ENCODE measurements at regions not wholly inside any gene's neighbourhood (a gene's known extent, or its start where the extent isn't known, plus 50 kb on each side); places are given as distances from the start of the nearest gene placed in this dataset.

DNA sequence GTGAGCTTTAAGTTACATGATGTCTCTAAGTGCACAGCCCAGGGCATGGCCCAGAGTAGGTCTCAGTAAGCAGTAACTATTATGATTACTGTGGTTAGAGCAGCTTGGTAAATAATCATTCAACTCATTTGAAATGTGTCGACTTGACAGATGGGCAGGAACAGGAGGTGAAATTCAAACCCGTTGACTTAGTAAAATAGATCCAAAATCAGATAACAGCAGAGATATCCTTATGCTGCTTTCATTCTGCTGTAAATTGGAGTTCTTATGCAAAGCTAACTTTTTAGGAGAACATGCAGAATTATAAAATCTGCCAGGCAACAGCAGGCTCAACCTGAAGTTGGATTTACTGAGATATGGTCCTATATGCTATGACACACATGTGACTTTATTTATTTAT, 118.7 kb upstream of the KLHL25 start:
- no peak overlapping the region for H3K4me3 ChIP-seq (ENCODE audit: insufficient read depth, low read depth, low read length)
- no peaks in the 10 kb centered on the region for H3K36me3 ChIP-seq (ENCODE audit: control insufficient read depth, insufficient read depth, low read length)
- no peak overlapping the region for H3K27ac ChIP-seq (ENCODE audit: insufficient read depth, low read depth, low read length, poor library complexity, severe bottlenecking)
- H3K9me3 ChIP-seq (ENCODE audit: control insufficient read depth, low read length): no peaks in the 10 kb centered on the region
- 88 to 93% methylated on average over 2 of the region's 2 CpGs for WGBS, 2 experiments
- no peaks in the 10 kb centered on the region for H3K27me3 ChIP-seq (ENCODE audit: control insufficient read depth, insufficient read depth, low read length, poor library complexity, severe bottlenecking)
- H3K4me1 ChIP-seq (ENCODE audit: control insufficient read depth, insufficient read depth, low read length): no peaks in the 10 kb centered on the region

DNA sequence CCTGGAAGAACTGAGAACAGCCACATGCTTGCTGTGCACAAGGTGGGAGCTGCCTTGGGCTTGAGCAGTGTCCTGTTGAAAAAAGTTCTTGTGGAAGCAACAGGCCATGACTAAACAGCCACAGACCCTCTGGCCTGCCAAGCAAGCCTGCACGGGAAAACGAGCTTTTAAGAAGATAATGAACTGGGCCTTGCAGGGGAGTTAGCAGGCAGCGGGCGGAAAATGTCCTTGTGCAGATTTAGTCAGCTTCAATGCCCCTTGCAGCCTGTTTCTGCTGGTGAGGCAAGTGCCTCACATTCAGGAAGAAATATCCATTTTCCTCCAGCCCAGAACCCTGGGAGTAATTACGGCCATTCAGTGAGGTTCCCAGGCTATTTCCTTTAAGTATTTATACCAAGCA, 126.2 kb upstream of the KLHL25 start:
- Histone ChIP-seq H3K9me3 (ENCODE audit: control insufficient read depth, low read length) (no peaks in the 10 kb centered on the region), H3K27me3 (ENCODE audit: control insufficient read depth, insufficient read depth, low read length, poor library complexity, severe bottlenecking) (no peaks in the 10 kb centered on the region), H3K36me3 (ENCODE audit: control insufficient read depth, insufficient read depth, low read length) (no peaks in the 10 kb centered on the region), H3K27ac (ENCODE audit: insufficient read depth, low read depth, low read length, poor library complexity, severe bottlenecking) (no peak overlapping the region), H3K4me3 (ENCODE audit: insufficient read depth, low read depth, low read length) (no peak overlapping the region), H3K4me1 (ENCODE audit: control insufficient read depth, insufficient read depth, low read length) (no peaks in the 10 kb centered on the region)
- WGBS, 2 experiments: 74 to 88% methylated on average over 5 of the region's 5 CpGs

DNA sequence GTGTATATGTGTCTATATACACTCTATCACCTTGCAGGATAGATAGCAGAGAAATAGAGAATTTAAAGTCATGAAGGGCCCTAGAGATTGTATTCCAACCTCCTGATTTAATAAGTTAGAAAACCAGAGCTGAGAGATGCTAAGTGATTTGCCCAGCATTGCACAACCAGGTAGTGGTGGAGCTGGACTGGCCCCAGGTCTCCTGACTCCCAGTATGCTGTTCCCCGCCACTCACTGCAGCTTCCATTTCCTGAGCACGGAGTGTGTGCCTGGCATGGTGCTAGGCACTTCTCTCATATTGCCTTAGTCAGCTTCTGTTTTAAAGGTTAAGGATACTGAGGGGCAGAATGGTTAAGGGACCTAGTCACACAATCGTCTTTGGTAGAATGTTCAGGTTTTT, 129.4 kb upstream of the KLHL25 start:
- no peaks in the 10 kb centered on the region for H3K9me3 ChIP-seq (ENCODE audit: control insufficient read depth, low read length)
- no peaks in the 10 kb centered on the region for H3K4me1 ChIP-seq (ENCODE audit: control insufficient read depth, insufficient read depth, low read length)
- H3K27ac ChIP-seq (ENCODE audit: insufficient read depth, low read depth, low read length, poor library complexity, severe bottlenecking): no peak overlapping the region
- 90 to 95% methylated on average over 3 of the region's 3 CpGs for WGBS, 2 experiments
- no peaks in the 10 kb centered on the region for H3K27me3 ChIP-seq (ENCODE audit: control insufficient read depth, insufficient read depth, low read length, poor library complexity, severe bottlenecking)
- H3K36me3 ChIP-seq (ENCODE audit: control insufficient read depth, insufficient read depth, low read length): no peaks in the 10 kb centered on the region
- no peak overlapping the region for H3K4me3 ChIP-seq (ENCODE audit: insufficient read depth, low read depth, low read length)

DNA sequence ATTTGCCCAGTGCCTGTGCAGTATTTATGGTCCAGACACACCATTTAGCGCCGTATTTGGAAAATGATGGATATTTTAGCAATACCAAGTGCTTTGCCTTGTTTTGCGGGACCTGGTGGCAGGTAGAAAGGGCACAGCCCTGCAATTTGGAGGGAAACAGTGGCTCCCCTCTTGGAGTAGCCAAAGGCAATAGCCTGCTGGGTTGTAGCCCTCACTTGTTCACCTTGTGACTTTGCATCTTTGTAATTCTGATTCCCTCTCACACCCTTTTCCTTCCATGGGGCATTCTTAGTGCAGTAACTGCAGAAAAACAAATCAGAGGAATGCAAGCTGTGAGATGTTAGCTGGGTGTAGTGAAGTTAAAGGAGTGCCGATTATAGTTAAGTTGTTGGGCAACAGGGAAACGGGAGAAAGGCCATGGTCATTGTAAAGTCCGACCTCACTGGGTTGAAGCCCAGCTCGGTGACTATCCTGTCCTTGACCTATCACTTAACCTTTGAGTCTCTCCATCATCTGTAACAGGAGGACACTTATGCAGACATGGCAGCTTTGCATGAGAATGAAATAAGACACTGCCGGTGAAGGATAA, 131.0 kb upstream of the KLHL25 start:
- H3K9me3 ChIP-seq (ENCODE audit: control insufficient read depth, low read length): no peaks in the 10 kb centered on the region
- 69 to 74% methylated on average over 8 of the region's 8 CpGs for WGBS, 2 experiments
- no peaks in the 10 kb centered on the region for H3K4me1 ChIP-seq (ENCODE audit: control insufficient read depth, insufficient read depth, low read length)
- H3K27me3 ChIP-seq (ENCODE audit: control insufficient read depth, insufficient read depth, low read length, poor library complexity, severe bottlenecking): no peaks in the 10 kb centered on the region
- H3K27ac ChIP-seq (ENCODE audit: insufficient read depth, low read depth, low read length, poor library complexity, severe bottlenecking): no peak overlapping the region
- H3K36me3 ChIP-seq (ENCODE audit: control insufficient read depth, insufficient read depth, low read length): no peaks in the 10 kb centered on the region
- H3K4me3 ChIP-seq (ENCODE audit: insufficient read depth, low read depth, low read length): no peak overlapping the region

DNA sequence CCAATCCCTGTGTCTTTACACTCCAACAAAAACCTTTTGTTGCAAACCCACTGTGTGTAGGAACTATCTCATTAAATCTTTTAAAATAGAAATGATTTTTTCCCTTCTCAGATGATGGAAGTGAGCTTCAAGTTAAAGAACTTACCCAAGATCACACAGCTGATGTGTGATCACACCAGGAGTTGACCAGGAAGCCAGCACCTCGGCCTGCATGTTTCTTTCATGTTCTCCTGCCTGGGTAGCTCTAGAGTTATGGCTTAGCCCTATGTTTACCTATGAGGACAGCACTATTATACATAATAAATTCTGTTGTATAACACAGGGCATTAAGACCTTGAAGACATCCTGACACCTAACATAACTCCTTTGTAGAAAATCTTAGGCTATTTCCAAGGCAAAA, 132.1 kb upstream of the KLHL25 start:
- Histone ChIP-seq H3K9me3 (ENCODE audit: control insufficient read depth, low read length) (no peaks in the 10 kb centered on the region), H3K27ac (ENCODE audit: insufficient read depth, low read depth, low read length, poor library complexity, severe bottlenecking) (no peak overlapping the region), H3K4me3 (ENCODE audit: insufficient read depth, low read depth, low read length) (no peak overlapping the region), H3K4me1 (ENCODE audit: control insufficient read depth, insufficient read depth, low read length) (no peaks in the 10 kb centered on the region), H3K27me3 (ENCODE audit: control insufficient read depth, insufficient read depth, low read length, poor library complexity, severe bottlenecking) (no peaks in the 10 kb centered on the region), H3K36me3 (ENCODE audit: control insufficient read depth, insufficient read depth, low read length) (no peaks in the 10 kb centered on the region)
- 79 to 100% methylated on average over 1 of the region's 1 CpG for WGBS, 2 experiments

DNA sequence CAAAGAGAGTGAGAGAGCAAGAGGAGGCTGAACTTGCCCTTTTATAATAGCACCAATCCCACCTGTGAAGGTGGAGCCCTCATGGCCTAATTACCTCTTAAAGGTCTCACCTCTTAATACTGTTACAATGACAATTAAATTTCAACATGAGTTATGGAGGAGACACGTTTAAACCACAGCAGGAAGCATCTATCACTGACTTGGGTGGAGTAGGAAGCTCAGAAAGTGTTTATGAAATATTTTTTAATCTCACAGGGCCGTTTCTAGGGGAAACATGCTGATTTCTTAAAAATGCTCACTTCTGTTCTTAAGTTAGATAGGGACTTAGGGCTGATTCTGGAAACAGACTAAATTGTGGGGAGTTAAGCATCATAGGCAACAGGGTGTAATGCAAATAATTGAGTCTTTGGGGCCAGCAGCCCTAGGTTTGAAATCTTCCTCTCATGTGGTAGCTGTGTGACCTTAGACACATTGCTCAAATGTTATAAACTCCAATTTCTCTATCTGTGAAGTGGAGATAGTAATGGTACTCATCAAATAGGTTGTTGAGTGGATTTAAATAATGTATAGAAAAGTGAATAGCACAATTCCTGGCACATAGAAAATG, 133.3 kb upstream of the KLHL25 start:
- Histone ChIP-seq H3K27me3 (ENCODE audit: control insufficient read depth, insufficient read depth, low read length, poor library complexity, severe bottlenecking) (no peaks in the 10 kb centered on the region), H3K36me3 (ENCODE audit: control insufficient read depth, insufficient read depth, low read length) (no peaks in the 10 kb centered on the region), H3K4me1 (ENCODE audit: control insufficient read depth, insufficient read depth, low read length) (no peaks in the 10 kb centered on the region), H3K4me3 (ENCODE audit: insufficient read depth, low read depth, low read length) (no peak overlapping the region), H3K9me3 (ENCODE audit: control insufficient read depth, low read length) (no peaks in the 10 kb centered on the region), H3K27ac (ENCODE audit: insufficient read depth, low read depth, low read length, poor library complexity, severe bottlenecking) (no peak overlapping the region)
- 91 to 98% methylated on average over 2 of the region's 2 CpGs for WGBS, 2 experiments

DNA sequence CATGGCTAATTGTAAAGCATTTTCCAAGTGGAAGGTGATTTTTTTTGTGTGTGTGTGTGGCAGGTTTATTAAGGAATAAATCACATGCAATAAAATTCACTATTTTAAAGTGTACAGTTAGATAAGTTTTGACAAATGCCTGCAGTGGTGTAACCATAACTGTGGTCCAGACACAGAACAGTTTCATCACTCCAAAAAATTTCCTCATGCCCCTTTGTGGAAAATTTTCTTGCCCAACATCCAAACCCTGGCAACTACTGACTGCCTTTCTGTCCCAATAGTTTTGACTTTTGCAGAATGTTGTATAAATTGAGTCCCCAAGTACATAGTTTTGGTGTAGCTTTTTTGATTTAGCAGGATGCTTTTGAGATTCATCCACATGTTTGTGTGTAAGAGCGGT, 135.1 kb upstream of the KLHL25 start:
- H3K36me3 ChIP-seq (ENCODE audit: control insufficient read depth, insufficient read depth, low read length): no peaks in the 10 kb centered on the region
- no peak overlapping the region for H3K27ac ChIP-seq (ENCODE audit: insufficient read depth, low read depth, low read length, poor library complexity, severe bottlenecking)
- H3K27me3 ChIP-seq (ENCODE audit: control insufficient read depth, insufficient read depth, low read length, poor library complexity, severe bottlenecking): no peaks in the 10 kb centered on the region
- H3K4me3 ChIP-seq (ENCODE audit: insufficient read depth, low read depth, low read length): no peak overlapping the region
- 100% methylated on average over 1 of the region's 1 CpG for WGBS, 2 experiments
- H3K4me1 ChIP-seq (ENCODE audit: control insufficient read depth, insufficient read depth, low read length): no peaks in the 10 kb centered on the region
- no peaks in the 10 kb centered on the region for H3K9me3 ChIP-seq (ENCODE audit: control insufficient read depth, low read length)

DNA sequence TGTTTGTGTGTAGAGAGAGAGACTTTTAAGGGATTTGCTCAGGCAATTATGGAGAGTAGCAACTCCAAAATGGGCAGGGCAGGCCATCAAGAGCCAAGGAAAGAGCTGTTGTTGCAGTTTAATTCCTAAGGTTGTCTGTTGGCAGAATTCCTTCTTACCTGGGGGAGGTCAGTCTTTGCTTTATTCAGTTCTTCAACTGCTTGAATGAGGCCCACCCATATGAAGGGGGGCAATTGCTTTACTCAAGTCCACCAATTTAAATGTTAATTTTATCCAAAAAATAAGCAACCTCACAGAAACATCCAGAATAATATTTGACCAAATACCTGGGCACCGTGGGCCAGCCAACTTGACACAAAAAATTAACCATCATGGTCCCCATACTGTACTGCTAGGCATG, 137.7 kb upstream of the KLHL25 start:
- H3K9me3 ChIP-seq (ENCODE audit: control insufficient read depth, low read length): no peaks in the 10 kb centered on the region
- no peak overlapping the region for H3K4me3 ChIP-seq (ENCODE audit: insufficient read depth, low read depth, low read length)
- H3K27ac ChIP-seq (ENCODE audit: insufficient read depth, low read depth, low read length, poor library complexity, severe bottlenecking): no peak overlapping the region
- WGBS, 2 experiments: 86 to 96% methylated on average over 1 of the region's 1 CpG
- H3K27me3 ChIP-seq (ENCODE audit: control insufficient read depth, insufficient read depth, low read length, poor library complexity, severe bottlenecking): no peaks in the 10 kb centered on the region
- H3K36me3 ChIP-seq (ENCODE audit: control insufficient read depth, insufficient read depth, low read length): no peaks in the 10 kb centered on the region
- no peaks in the 10 kb centered on the region for H3K4me1 ChIP-seq (ENCODE audit: control insufficient read depth, insufficient read depth, low read length)

DNA sequence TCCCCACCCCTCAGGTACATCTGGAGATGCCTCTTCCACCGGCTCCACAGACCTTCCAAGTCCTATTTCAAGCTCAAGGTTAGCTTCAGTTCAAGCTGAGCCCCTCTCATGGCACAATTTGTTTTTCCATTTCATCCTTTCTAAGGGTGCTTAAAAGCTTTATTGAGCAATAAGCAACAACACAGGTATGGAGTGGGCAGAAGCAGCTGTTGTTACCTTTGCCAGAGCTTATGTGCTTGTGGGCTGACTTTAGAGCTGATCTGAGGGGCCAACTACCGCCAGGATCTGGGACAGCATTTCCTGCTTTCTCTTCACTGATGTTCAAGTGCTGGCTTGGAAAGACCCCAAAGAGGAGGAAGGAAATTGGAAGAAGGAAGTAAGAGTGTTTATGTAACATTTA, 140.0 kb upstream of the KLHL25 start:
- Histone ChIP-seq H3K9me3 (ENCODE audit: control insufficient read depth, low read length) (no peaks in the 10 kb centered on the region), H3K27ac (ENCODE audit: insufficient read depth, low read depth, low read length, poor library complexity, severe bottlenecking) (no peak overlapping the region), H3K4me1 (ENCODE audit: control insufficient read depth, insufficient read depth, low read length) (no peaks in the 10 kb centered on the region), H3K36me3 (ENCODE audit: control insufficient read depth, insufficient read depth, low read length) (no peaks in the 10 kb centered on the region), H3K27me3 (ENCODE audit: control insufficient read depth, insufficient read depth, low read length, poor library complexity, severe bottlenecking) (no peaks in the 10 kb centered on the region), H3K4me3 (ENCODE audit: insufficient read depth, low read depth, low read length) (no peak overlapping the region)
- WGBS, 2 experiments: 61 to 65% methylated on average over 2 of the region's 2 CpGs

DNA sequence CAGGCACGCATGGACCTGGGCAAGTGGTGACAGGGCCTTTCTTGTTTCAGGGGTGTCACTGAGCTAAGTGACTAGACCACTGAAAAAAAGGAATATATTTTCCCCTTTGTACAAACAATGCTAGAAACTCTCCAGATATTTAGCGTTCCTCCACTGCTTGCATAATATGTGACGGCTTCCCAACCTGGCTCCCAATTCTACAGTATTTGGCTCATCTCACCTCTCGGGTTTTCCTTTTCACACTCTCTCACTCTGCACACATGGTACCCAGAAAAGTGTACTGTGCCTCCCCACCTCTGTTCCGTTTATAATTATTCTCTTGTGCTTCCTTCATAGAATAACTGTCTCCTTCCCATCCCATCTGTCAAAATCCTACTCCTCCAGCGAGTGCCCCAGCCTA, 140.5 kb upstream of the KLHL25 start:
- Histone ChIP-seq H3K27me3 (ENCODE audit: control insufficient read depth, insufficient read depth, low read length, poor library complexity, severe bottlenecking) (no peaks in the 10 kb centered on the region), H3K36me3 (ENCODE audit: control insufficient read depth, insufficient read depth, low read length) (no peaks in the 10 kb centered on the region), H3K27ac (ENCODE audit: insufficient read depth, low read depth, low read length, poor library complexity, severe bottlenecking) (no peak overlapping the region), H3K9me3 (ENCODE audit: control insufficient read depth, low read length) (no peaks in the 10 kb centered on the region), H3K4me1 (ENCODE audit: control insufficient read depth, insufficient read depth, low read length) (no peaks in the 10 kb centered on the region), H3K4me3 (ENCODE audit: insufficient read depth, low read depth, low read length) (no peak overlapping the region)
- 95 to 96% methylated on average over 6 of the region's 6 CpGs for WGBS, 2 experiments

DNA sequence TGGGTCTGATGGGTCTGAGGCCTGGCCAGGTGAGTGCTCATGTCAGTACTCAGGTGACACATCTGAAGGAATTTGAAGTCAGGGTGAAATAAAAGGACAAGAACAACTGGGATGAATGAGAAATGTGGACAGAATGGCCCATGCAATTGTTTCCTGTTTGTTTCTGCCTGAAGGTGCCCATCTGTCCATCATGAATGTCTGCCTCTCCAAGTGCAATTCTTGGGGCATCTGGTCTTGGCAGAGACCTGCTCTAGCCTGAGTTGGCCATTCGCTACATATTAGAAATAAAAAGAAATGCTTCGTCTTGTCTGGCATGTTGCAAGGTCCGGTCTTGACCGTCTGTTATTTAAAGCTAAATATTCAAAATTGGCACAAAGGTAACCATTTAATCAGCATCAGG, 142.0 kb upstream of the AGBL1 start:
- no peak overlapping the region for H3K4me3 ChIP-seq (ENCODE audit: insufficient read depth, low read depth, low read length)
- no peak overlapping the region for H3K27ac ChIP-seq (ENCODE audit: insufficient read depth, low read depth, low read length, poor library complexity, severe bottlenecking)
- H3K27me3 ChIP-seq (ENCODE audit: control insufficient read depth, insufficient read depth, low read length, poor library complexity, severe bottlenecking): no peaks in the 10 kb centered on the region
- H3K9me3 ChIP-seq (ENCODE audit: control insufficient read depth, low read length): no peaks in the 10 kb centered on the region
- H3K36me3 ChIP-seq (ENCODE audit: control insufficient read depth, insufficient read depth, low read length): no peaks in the 10 kb centered on the region
- 96 to 100% methylated on average over 4 of the region's 4 CpGs for WGBS, 2 experiments
- no peaks in the 10 kb centered on the region for H3K4me1 ChIP-seq (ENCODE audit: control insufficient read depth, insufficient read depth, low read length)
